ENCODE measurements at regions not wholly inside any gene's neighbourhood (a gene's known extent, or its start where the extent isn't known, plus 50 kb on each side); places are given as distances from the start of the nearest gene placed in this dataset.
A peak's percentile ranks its signal among the peaks of the same experiment; 100 is the strongest.

- H4K20me1 ChIP-seq (ENCODE audit: control insufficient read depth, extremely low read depth, insufficient read depth, low read length), result no peaks in the 10 kb centered on the region
- no peaks in the 10 kb centered on the region for H3K36me3 ChIP-seq (ENCODE audit: control insufficient read depth, insufficient read depth, low read length)
- H3K4me2 ChIP-seq (ENCODE audit: extremely low read depth, insufficient read depth, low read length), result no peak overlapping the region
- H3K9me3 ChIP-seq (ENCODE audit: control insufficient read depth, insufficient read depth, low read depth, low read length), result no peaks in the 10 kb centered on the region
- DNase-seq (ENCODE audit: low read depth in 2 of 2), result no peak
- H3K79me2 ChIP-seq (ENCODE audit: control insufficient read depth, insufficient read depth, low read length), result no peaks in the 10 kb centered on the region
- no peak overlapping the region for H3K4me3 ChIP-seq (replicated peaks in 1 of 4; ENCODE audit: control extremely low read depth in 1 of 4, insufficient read depth in 1 of 4, low read depth in 3 of 4, low read length in 4 of 4)
- no peak overlapping the region for H2AFZ ChIP-seq (ENCODE audit: low read length)
- TF ChIP-seq CTCF (conservative IDR thresholded peaks at IDR 0.05 in 1 of 2, IDR thresholded peaks at IDR 0.05 in 1 of 2; ENCODE audit: low read depth in 1 of 2, low read length in 2 of 2) (no peak), EZH2 (IDR thresholded peaks at IDR 0.05; ENCODE audit: low read length, missing control alignments) (no peak)
- no peaks in the 10 kb centered on the region for H3K4me1 ChIP-seq (ENCODE audit: control insufficient read depth, extremely low read depth, insufficient read depth, low read length)
- peaks cover 5% of the 10 kb centered on the region for H3K27me3 ChIP-seq (ENCODE audit: control insufficient read depth, insufficient read depth, low read length)
- H3K27ac ChIP-seq (ENCODE audit: insufficient read depth, low read length), result no peak overlapping the region
- no peak overlapping the region for H3K9ac ChIP-seq (ENCODE audit: insufficient read depth, low read length)
Measured at GRCh38 chr3:64450396-64450956, 225.2 kb upstream of the PRICKLE2 start.

DNA sequence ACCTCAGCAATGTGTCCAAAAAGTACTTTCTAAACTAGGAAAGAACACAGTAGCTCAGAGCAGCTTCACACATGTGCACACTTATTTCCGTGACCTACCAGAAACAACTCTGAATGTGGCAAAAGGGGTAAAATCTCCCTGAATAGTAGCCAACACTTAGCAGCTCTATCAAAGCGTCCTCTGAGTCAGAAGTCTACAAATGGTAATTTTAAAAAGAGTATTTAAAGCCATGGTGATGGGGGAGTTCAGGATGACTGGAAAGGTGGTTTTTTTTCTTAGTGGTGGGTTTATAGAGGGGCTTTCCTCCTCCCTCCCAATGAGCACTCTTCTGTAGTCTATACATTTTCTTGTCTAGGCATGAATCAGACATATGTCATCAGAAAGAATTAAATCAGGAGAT, 223.8 kb upstream of the PRICKLE2 start:
- no peak for TF ChIP-seq CTCF (conservative IDR thresholded peaks at IDR 0.05 in 1 of 2, IDR thresholded peaks at IDR 0.05 in 1 of 2; ENCODE audit: low read depth in 1 of 2, low read length in 2 of 2)
- no peak for TF ChIP-seq EZH2 (IDR thresholded peaks at IDR 0.05; ENCODE audit: low read length, missing control alignments)

GRCh38 chr3:64445944-64446300, 220.7 kb upstream of the PRICKLE2 start:
- Histone ChIP-seq H3K27me3 (ENCODE audit: control insufficient read depth, insufficient read depth, low read length) (peaks cover 9% of the 10 kb centered on the region), H3K4me2 (ENCODE audit: extremely low read depth, insufficient read depth, low read length) (no peak overlapping the region), H3K9ac (ENCODE audit: insufficient read depth, low read length) (no peak overlapping the region), H3K4me1 (ENCODE audit: control insufficient read depth, extremely low read depth, insufficient read depth, low read length) (peaks cover 8% of the 10 kb centered on the region), H3K9me3 (ENCODE audit: control insufficient read depth, insufficient read depth, low read depth, low read length) (no peaks in the 10 kb centered on the region), H3K79me2 (ENCODE audit: control insufficient read depth, insufficient read depth, low read length) (no peaks in the 10 kb centered on the region), H3K27ac (ENCODE audit: insufficient read depth, low read length) (no peak overlapping the region), H3K36me3 (ENCODE audit: control insufficient read depth, insufficient read depth, low read length) (no peaks in the 10 kb centered on the region), H3K4me3 (replicated peaks in 1 of 4; ENCODE audit: control extremely low read depth in 1 of 4, insufficient read depth in 1 of 4, low read depth in 3 of 4, low read length in 4 of 4) (no peak overlapping the region), H2AFZ (ENCODE audit: low read length) (no peak overlapping the region), H4K20me1 (ENCODE audit: control insufficient read depth, extremely low read depth, insufficient read depth, low read length) (no peaks in the 10 kb centered on the region)
- TF ChIP-seq CTCF (conservative IDR thresholded peaks at IDR 0.05 in 1 of 2, IDR thresholded peaks at IDR 0.05 in 1 of 2; ENCODE audit: low read depth in 1 of 2, low read length in 2 of 2) (no peak), EZH2 (IDR thresholded peaks at IDR 0.05; ENCODE audit: low read length, missing control alignments) (no peak)
- DNase-seq (ENCODE audit: low read depth in 2 of 2), result no peak

More for the DNA sequence above, 223.8 kb upstream of the PRICKLE2 start:
- H3K36me3 ChIP-seq (ENCODE audit: control insufficient read depth, insufficient read depth, low read length), result no peaks in the 10 kb centered on the region
- no peaks in the 10 kb centered on the region for H3K79me2 ChIP-seq (ENCODE audit: control insufficient read depth, insufficient read depth, low read length)
- H3K27me3 ChIP-seq (ENCODE audit: control insufficient read depth, insufficient read depth, low read length), result peaks cover 9% of the 10 kb centered on the region
- no peaks in the 10 kb centered on the region for H4K20me1 ChIP-seq (ENCODE audit: control insufficient read depth, extremely low read depth, insufficient read depth, low read length)
- H3K9me3 ChIP-seq (ENCODE audit: control insufficient read depth, insufficient read depth, low read depth, low read length), result no peaks in the 10 kb centered on the region
- no peak overlapping the region for H3K4me2 ChIP-seq (ENCODE audit: extremely low read depth, insufficient read depth, low read length)
- H3K9ac ChIP-seq (ENCODE audit: insufficient read depth, low read length), result no peak overlapping the region
- no peak overlapping the region for H3K27ac ChIP-seq (ENCODE audit: insufficient read depth, low read length)
- peak in 1 of 2 donors; percentile 28 for DNase-seq (ENCODE audit: low read depth in 2 of 2)
- H2AFZ ChIP-seq (ENCODE audit: low read length), result no peak overlapping the region
- no peak overlapping the region for H3K4me3 ChIP-seq (replicated peaks in 1 of 4; ENCODE audit: control extremely low read depth in 1 of 4, insufficient read depth in 1 of 4, low read depth in 3 of 4, low read length in 4 of 4)
- peaks cover 3% of the 10 kb centered on the region for H3K4me1 ChIP-seq (ENCODE audit: control insufficient read depth, extremely low read depth, insufficient read depth, low read length)
